Loucy (cell line): ENCODE measurements at regions not wholly inside any gene's neighbourhood (a gene's known extent, or its start where the extent isn't known, plus 50 kb on each side); places are given as distances from the start of the nearest gene placed in this dataset.
A peak's percentile ranks its signal among the peaks of the same experiment; 100 is the strongest.

ENCODE experiments used
- H2AFZ ChIP-seq: fragments of 200-600 bp; sonication (generic); 2 replicates; pipeline ENCODE4 v1.6.0; 2016; ENCODE audit warnings: antibody characterized with exemption, mild to moderate bottlenecking, low read length, moderate library complexity
- H3F3A ChIP-seq: fragments of 200-600 bp; 2 replicates; pipeline ENCODE4 v1.6.0; 2016; ENCODE audit warnings: antibody characterized with exemption, low read depth, mild to moderate bottlenecking
- H3K27me3 ChIP-seq: fragments of 200-600 bp; sonication (generic); 2 replicates; pipeline ENCODE4 v1.6.1; 2014; ENCODE audit warnings: low read length, mild to moderate bottlenecking; ENCODE audit not compliant: insufficient read depth, poor library complexity, severe bottlenecking
- H3K36me3 ChIP-seq: fragments of 200-600 bp; sonication (generic); 2 replicates; pipeline ENCODE4 v1.6.1; 2016; ENCODE audit warnings: low read length; ENCODE audit not compliant: insufficient read depth
- H3K4me1 ChIP-seq: fragments of 200-600 bp; sonication (generic); 2 replicates; pipeline ENCODE4 v1.5.1; 2014; ENCODE audit warnings: low read length, mild to moderate bottlenecking; ENCODE audit not compliant: insufficient read depth, poor library complexity, severe bottlenecking
- H3K4me2 ChIP-seq: fragments of 200-600 bp; sonication (generic); 2 replicates; pipeline ENCODE4 v1.6.0; 2014; ENCODE audit warnings: antibody characterized with exemption, low read length, low read depth, mild to moderate bottlenecking; ENCODE audit not compliant: poor library complexity, severe bottlenecking
- H3K4me3 ChIP-seq: fragments of 200-600 bp; sonication (generic); 2 replicates; pipeline ENCODE4 v1.5.1; 2014; ENCODE audit warnings: low read length, mild to moderate bottlenecking, mixed read lengths; ENCODE audit not compliant: poor library complexity, severe bottlenecking
- H3K79me2 ChIP-seq: fragments of 200-600 bp; sonication (generic); 2 replicates; pipeline ENCODE4 v1.6.1; 2014; ENCODE audit warnings: low read length; ENCODE audit not compliant: insufficient read depth
- H3K9ac ChIP-seq: fragments of 200-600 bp; sonication (generic); 2 replicates; pipeline ENCODE4 v1.6.0; 2014; ENCODE audit warnings: mild to moderate bottlenecking, low read depth, low read length, moderate library complexity; ENCODE audit not compliant: poor library complexity, severe bottlenecking
- H3K9me2 ChIP-seq: fragments of 200-600 bp; sonication (generic); replicated peaks from 2 replicates; pipeline ENCODE4 v1.6.1; 2016; ENCODE audit warnings: low read depth, low read length, mixed read lengths
- H3K9me3 ChIP-seq: fragments of 200-600 bp; sonication (generic); 2 replicates; pipeline ENCODE4 v1.6.1; 2014; ENCODE audit warnings: mild to moderate bottlenecking, antibody characterized with exemption, low read length, low read depth; ENCODE audit not compliant: insufficient read depth
- H4K20me1 ChIP-seq: fragments of 200-600 bp; sonication (generic); 2 replicates; pipeline ENCODE4 v1.6.0; 2014; ENCODE audit warnings: antibody characterized with exemption, low read length, mild to moderate bottlenecking; ENCODE audit not compliant: insufficient read depth, poor library complexity, severe bottlenecking
- CTCF ChIP-seq: fragments of 200-600 bp; sonication (generic); conservative IDR thresholded peaks from 2 replicates; pipeline ENCODE4 v1.5.1; 2014; ENCODE audit warnings: mild to moderate bottlenecking, antibody characterized with exemption, low read length
- EZH2phosphoT487 ChIP-seq: fragments of 200-600 bp; IDR thresholded peaks from 2 replicates; pipeline ENCODE4 v1.6.1; 2018; ENCODE audit warnings: antibody characterized with exemption, mild to moderate bottlenecking, moderate library complexity, borderline replicate concordance

GRCh38 chr18:45517181-45517741, 98.0 kb upstream of the SLC14A2 start:
- peaks cover 4% of the 10 kb centered on the region; the same call in 1 of the 2 replicates for H3K9me3 ChIP-seq
- H4K20me1 ChIP-seq = no peaks in the 10 kb centered on the region
- H3K9me2 ChIP-seq = no peaks in the 10 kb centered on the region
- H3K27me3 ChIP-seq = no peaks in the 10 kb centered on the region
- no peaks in the 10 kb centered on the region for H3K36me3 ChIP-seq
- TF ChIP-seq EZH2phosphoT487 (no peak), CTCF (no peak)
- H3K79me2 ChIP-seq = no peaks in the 10 kb centered on the region
- no peak overlapping the region for H3K4me3 ChIP-seq
- no peak overlapping the region for H3K9ac ChIP-seq
- H3K4me1 ChIP-seq = peaks cover 11% of the 10 kb centered on the region
- H3F3A ChIP-seq = no peaks in the 10 kb centered on the region
- H3K4me2 ChIP-seq = no peak overlapping the region
- no peak overlapping the region for H2AFZ ChIP-seq

GRCh38 chr18:45518311-45519155, 96.7 kb upstream of the SLC14A2 start:
- no peak overlapping the region for H2AFZ ChIP-seq
- no peak for TF ChIP-seq CTCF
- no peaks in the 10 kb centered on the region for H4K20me1 ChIP-seq
- no peak overlapping the region for H3K4me2 ChIP-seq
- no peaks in the 10 kb centered on the region for H3K36me3 ChIP-seq
- H3K27me3 ChIP-seq = no peaks in the 10 kb centered on the region
- no peak overlapping the region for H3K4me3 ChIP-seq
- no peaks in the 10 kb centered on the region for H3K9me2 ChIP-seq
- H3K9me3 ChIP-seq = peaks cover 4% of the 10 kb centered on the region; the same call in 1 of the 2 replicates
- H3K4me1 ChIP-seq = peaks cover 11% of the 10 kb centered on the region
- no peaks in the 10 kb centered on the region for H3K79me2 ChIP-seq
- H3F3A ChIP-seq = no peaks in the 10 kb centered on the region
- peak overlapping the region; percentile 24 for H3K9ac ChIP-seq

GRCh38 chr18:45519411-45520280, 95.6 kb upstream of the SLC14A2 start:
- no peaks in the 10 kb centered on the region for H3F3A ChIP-seq

More at GRCh38 chr18:45519411-45520280, 95.6 kb upstream of the SLC14A2 start:
- Histone ChIP-seq H4K20me1 (no peaks in the 10 kb centered on the region), H3K36me3 (no peaks in the 10 kb centered on the region), H3K27me3 (no peaks in the 10 kb centered on the region), H3K9ac (no peak overlapping the region), H3K9me3 (no peaks in the 10 kb centered on the region), H3K4me3 (no peak overlapping the region), H3K79me2 (no peaks in the 10 kb centered on the region), H3K9me2 (no peaks in the 10 kb centered on the region), H3K4me1 (peaks cover 11% of the 10 kb centered on the region), H3K4me2 (no peak overlapping the region), H2AFZ (no peak overlapping the region)
- TF ChIP-seq EZH2phosphoT487 = no peak
- TF ChIP-seq CTCF = no peak
